GM23338 (cell line): ENCODE measurements at regions not wholly inside any gene's neighbourhood (a gene's known extent, or its start where the extent isn't known, plus 50 kb on each side); places are given as distances from the start of the nearest gene placed in this dataset.

Experiments used
- EZH2 ChIP-seq: fragments of 200-600 bp; sonication (generic); IDR thresholded peaks from one replicate; pipeline ENCODE4 v1.8.0; 2017; ENCODE audit warnings: antibody characterized with exemption, mild to moderate bottlenecking, low read depth; ENCODE audit not compliant: unreplicated experiment
- TF ChIP-seq, protein P1 (sequence below): IDR thresholded peaks from one replicate; pipeline ENCODE4 v1.6.1; 2018; ENCODE audit warnings: antibody characterized with exemption; ENCODE audit not compliant: unreplicated experiment

DNA sequence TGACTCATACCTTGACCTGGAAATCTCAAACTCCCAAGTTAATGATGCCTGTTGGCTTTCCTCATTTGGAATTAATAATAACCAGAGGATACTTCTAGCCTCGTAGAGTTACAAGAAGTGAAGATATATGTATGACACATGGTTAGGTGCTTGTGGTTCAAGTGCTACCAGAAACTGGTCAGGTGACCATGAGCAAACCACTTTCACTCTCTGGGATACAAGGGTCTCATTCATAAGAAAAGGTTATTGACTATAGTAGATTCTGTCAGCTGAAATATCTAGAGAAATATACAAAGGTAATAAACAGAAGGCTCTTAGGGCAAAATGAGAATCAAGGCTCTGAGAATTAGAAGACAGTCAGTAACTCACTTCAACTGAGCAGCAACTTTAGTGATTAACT is 233.3 kb downstream of the KCNA4 start:
- TF ChIP-seq EZH2 = no peak
- TF ChIP-seq, protein P1, sequence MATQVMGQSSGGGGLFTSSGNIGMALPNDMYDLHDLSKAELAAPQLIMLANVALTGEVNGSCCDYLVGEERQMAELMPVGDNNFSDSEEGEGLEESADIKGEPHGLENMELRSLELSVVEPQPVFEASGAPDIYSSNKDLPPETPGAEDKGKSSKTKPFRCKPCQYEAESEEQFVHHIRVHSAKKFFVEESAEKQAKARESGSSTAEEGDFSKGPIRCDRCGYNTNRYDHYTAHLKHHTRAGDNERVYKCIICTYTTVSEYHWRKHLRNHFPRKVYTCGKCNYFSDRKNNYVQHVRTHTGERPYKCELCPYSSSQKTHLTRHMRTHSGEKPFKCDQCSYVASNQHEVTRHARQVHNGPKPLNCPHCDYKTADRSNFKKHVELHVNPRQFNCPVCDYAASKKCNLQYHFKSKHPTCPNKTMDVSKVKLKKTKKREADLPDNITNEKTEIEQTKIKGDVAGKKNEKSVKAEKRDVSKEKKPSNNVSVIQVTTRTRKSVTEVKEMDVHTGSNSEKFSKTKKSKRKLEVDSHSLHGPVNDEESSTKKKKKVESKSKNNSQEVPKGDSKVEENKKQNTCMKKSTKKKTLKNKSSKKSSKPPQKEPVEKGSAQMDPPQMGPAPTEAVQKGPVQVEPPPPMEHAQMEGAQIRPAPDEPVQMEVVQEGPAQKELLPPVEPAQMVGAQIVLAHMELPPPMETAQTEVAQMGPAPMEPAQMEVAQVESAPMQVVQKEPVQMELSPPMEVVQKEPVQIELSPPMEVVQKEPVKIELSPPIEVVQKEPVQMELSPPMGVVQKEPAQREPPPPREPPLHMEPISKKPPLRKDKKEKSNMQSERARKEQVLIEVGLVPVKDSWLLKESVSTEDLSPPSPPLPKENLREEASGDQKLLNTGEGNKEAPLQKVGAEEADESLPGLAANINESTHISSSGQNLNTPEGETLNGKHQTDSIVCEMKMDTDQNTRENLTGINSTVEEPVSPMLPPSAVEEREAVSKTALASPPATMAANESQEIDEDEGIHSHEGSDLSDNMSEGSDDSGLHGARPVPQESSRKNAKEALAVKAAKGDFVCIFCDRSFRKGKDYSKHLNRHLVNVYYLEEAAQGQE = no peak
